NCI-H2196 (cell line): ENCODE measurements at regions not wholly inside any gene's neighbourhood (a gene's known extent, or its start where the extent isn't known, plus 50 kb on each side); places are given as distances from the start of the nearest gene placed in this dataset.
"Not testable (repeated sequence)": the region's sequence is repeated elsewhere in the genome, so short reads cannot be mapped to it uniquely, and the experiment has no call there.

ENCODE experiments used
- DNase-seq: peaks from one replicate; lab custom pipeline; 2025; ENCODE audit not compliant: unreplicated experiment; lab: John Stamatoyannopoulos, UW

DNA sequence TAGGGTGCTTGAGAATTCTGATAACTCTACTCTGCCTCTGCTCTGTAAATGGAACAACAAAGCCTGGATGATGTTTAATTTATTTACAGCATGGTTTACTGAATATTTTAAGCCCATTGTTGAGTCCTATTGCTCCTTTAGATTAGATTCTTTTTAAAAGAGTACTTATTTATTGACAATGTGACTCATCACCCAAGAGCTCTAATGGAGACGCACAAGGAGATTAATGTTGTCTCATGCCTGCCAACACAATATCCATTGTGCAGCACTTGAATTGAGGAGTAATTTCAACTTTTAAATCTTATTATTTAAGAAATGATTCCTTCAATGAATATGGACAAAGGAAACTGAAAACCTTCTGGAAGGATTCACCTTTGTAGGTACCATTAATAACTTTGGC lies 691.4 kb downstream of the ZBBX start:
- no peak for DNase-seq

GRCh38 chr3:166685246-166685645 lies 694.9 kb downstream of the ZBBX start:
- DNase-seq: no peak

DNA sequence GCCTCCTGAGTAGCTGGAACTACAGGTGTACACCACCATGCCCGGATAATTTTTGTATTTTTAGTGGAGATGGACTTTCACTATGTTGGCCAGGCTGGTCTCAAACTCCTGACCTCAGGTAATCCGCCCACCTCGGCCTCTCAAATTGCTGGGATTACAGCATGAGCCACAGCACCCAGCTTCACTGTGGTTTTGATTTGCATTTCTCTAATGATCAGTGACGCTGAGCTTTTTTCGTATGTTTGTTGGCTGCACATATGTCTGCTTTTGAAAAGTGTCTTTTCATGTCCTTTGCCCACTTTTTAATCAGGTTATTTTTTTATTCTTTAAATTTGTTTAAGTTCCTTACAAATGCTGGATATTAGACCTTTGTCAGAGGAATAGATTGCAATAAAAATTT lies 696.0 kb downstream of the ZBBX start:
- not testable (repeated sequence) for DNase-seq

DNA sequence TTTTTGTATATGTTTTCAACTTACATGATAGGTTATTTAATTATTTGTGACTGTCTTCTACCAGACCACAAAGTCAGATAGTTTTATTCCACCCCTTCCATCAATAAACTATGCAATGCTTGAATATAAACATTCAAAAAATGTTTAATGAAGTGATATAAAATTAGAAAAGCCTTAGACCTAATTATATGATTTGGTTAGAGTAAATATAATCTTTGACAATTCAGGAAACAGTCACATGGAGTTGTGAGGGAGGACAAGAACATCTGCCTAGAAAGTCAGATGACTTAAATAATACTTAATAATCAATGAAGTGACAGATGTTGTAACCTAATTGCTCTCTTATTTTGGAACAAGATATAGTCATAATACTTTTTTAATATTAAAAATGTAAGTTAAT lies 710.3 kb downstream of the ZBBX start:
- no peak for DNase-seq

- no peak for DNase-seq
Measured at GRCh38 chr3:166663194-166663593, 716.9 kb downstream of the ZBBX start.

DNA sequence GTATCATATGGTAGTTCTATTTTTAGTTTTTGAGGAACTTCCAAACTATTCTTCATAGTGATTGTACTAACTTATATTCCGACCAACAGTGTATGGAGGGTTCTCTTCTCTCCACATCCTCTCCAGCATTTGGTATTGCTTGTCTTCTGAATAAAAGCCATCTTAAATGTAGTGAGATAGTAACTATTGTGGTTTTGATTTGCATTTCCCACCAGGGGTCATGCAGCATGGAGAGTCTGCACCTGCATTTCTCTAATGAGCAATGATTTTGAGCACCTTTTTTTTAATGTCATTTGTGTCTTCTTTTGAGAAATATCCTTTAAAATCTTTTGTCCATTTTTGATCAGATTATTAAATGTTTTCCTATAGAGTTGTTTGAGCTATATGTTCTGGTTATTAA lies 718.5 kb downstream of the ZBBX start:
- DNase-seq: no peak

DNA sequence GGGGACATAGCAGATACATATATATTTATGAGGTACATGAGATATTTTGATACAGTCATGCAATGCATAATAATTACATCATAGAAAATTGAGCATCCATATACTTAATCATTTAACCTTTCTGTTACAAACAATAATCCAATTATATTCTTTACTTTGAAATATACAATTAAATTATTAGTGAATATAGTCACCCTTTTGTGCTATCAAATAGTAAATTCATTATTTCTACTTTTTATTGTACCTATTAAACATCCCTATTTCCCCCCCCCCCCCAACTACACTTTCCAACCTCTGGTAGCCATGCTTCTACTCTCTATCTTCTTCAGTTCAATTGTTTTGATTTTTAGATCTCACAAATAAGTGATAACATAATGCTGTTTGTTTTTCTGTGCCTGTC lies 719.1 kb downstream of the ZBBX start:
- no peak for DNase-seq

GRCh38 chr3:166637984-166638530 lies 742.0 kb downstream of the ZBBX start:
- DNase-seq: no peak

GRCh38 chr3:166634091-166634746 lies 745.9 kb downstream of the ZBBX start:
- DNase-seq: no peak

DNA sequence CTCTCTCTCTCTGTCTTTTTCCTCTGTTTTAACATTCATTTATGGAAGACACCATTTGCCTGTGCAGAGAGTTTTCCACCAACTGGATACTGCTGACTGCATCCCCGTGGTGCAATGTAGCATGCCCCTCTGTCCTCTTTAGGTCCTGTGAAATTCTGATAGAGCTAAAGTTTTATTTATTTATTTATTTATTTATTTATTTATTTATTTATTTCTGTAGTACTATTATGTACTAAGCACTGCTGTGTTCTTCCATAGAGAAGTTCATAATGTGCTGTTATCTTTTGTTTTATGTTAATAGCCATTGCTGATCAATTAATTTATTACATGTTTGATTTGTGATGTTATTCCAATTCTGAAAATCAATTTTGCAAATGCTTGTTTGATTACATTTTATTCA lies 749.9 kb downstream of the ZBBX start:
- DNase-seq: no peak

- DNase-seq: no peak
Measured at GRCh38 chr3:166613365-166613764, 766.7 kb downstream of the ZBBX start.

- DNase-seq: not testable (repeated sequence)
Measured at GRCh38 chr3:166612761-166613160, 767.3 kb downstream of the ZBBX start.

- no peak for DNase-seq
Measured at GRCh38 chr3:166607933-166608521, 770.8 kb upstream of the BCHE start.

- DNase-seq: no peak
Measured at GRCh38 chr3:166606988-166607387, 769.8 kb upstream of the BCHE start.

- DNase-seq: no peak
Measured at GRCh38 chr3:166593776-166594175, 756.6 kb upstream of the BCHE start.

GRCh38 chr3:166582236-166582635 lies 745.0 kb upstream of the BCHE start:
- DNase-seq: no peak

DNA sequence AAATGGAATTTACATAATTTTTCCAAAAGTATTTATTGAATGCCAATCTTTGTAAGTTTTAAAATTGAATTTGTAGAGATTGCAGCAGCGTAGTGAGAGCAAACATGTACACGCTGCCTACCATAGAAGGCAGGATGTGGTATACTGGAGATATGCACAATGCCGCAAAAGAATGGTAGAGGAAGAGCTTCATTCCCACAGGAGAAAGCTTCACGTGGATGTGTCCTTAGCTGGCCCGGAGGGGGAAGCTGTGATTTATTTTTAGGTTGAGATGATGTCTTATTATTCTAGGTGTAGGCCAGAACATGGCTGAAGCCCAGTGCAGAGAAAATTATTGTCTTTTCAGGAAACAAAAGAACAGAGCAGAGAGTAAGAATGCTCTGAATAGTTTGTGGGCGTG lies 743.3 kb upstream of the BCHE start:
- no peak for DNase-seq

GRCh38 chr3:166575161-166575560 lies 737.9 kb upstream of the BCHE start:
- no peak for DNase-seq

DNA sequence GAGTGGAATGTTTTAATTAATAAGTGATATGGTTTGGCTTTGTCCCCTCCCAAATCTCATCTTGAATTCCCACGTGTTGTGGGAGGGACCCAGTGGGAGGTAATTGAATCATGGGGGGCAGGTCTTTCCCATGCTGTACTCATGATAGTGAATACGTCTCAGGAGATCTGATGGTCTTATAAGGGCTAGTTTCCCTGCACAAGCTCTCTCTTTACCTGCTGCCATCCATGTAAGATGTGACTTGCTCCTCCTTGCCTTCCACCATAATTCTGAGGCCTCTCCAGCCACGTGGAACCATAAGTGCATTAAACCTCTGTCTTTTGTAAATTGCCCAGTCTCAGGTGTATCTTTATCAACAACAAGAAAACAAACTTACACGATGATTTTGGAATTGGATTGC lies 734.5 kb upstream of the BCHE start:
- DNase-seq: not testable (repeated sequence)

DNA sequence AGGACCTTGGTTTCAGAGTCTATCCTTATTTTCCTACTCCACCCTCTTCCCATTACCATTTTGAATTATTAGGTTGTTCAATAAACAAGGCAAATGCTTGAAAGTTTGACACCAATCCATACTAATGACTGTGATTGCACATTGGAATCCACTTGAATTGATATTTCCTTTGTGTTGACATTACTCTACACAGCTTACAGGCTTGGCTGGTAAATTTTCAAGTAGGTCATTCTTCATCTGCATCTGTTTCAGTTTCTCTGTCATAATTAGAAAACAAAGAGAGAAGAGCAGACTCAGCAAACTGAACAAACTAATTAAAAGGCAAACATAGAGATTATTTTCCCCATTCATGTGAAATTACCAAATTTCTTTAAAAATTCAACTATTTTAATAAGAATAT lies 732.9 kb upstream of the BCHE start:
- DNase-seq: no peak

DNA sequence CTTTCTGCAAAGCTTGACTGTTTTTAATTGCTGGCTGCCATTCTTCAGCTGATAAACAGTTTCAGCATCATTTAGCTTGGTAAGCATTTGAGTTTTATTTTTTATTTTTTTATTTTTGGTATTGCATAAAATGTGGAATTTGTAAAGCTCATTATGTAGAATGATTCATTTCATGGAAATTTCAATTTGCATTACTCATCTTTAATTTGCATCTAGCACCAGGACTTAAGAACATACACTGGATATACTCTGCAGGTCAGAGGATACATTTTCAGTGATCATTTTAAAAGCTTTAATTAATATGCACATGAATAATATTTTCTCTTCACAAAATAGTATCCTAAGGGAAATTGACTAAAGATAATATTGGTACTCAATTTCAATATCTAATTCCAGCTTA lies 732.4 kb upstream of the BCHE start:
- DNase-seq: no peak

DNA sequence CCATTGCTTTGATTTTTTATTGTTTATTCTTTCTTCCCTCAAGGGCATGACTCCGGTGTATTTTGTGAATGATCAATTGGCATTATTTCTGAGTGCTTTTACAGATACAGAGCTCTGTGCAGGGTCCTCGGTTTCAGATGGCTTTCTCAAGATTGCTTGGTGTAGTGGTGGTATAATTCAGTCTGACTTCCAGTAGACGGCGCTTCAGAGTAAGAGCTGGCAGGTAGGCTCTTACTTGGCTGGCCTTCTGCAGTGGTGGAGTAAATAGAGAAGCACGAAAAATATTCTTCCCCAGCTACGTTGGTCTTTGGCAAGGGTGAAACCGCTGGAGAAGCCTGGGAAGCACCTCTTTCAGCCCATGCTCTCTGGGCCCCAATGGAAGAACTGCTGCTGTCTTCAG lies 723.0 kb upstream of the BCHE start:
- no peak for DNase-seq

DNA sequence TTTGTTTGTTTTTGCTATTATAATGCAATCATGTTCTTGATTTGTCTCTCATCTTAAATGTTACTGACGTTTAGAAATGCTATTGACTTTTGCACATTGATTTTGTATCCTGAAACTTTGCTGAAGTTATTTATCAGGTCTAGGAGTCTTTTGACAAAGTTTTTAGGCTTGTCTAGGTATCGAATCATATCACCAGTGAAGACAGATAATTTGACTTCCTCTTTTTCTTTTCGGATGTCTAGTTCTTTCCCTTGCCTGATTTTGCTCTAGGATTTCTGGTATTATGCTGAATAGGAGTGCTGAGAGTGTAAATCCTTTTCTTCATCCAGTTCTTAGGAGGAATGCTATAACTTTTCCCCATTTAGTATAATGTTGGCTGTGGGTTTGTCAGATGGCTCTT lies 719.7 kb upstream of the BCHE start:
- DNase-seq: no peak
